HepG2 (cell line): ENCODE measurements at regions not wholly inside any gene's neighbourhood (a gene's known extent, or its start where the extent isn't known, plus 50 kb on each side); places are given as distances from the start of the nearest gene placed in this dataset.

Source experiments
- ATAC-seq: fragments of 200-7000 bp; cut with Tn5 transposase; 3 replicates; pipeline ENCODE4 v1.9.1; 2020; ENCODE audit warnings: mild to moderate bottlenecking, moderate library complexity
- BruUV-seq: library from RNA; stranded (reverse); fragments of 400-500 nt; replicated peaks from 2 replicates; lab custom pipeline; 2021; lab: Mats Ljungman, UMichigan
- CTCF ChIA-PET: fragments of 300-600 bp; formaldehyde crosslinking; extraction: SDS; loops from one replicate; lab custom pipeline; 2021; ENCODE audit warnings: low total read pairs, inconsistent platforms, low intra/inter-chr PET ratio; lab: Yijun Ruan, JAX
- POLR2A ChIA-PET: fragments of 350-600 bp; sonication (Branson Sonifier 250); formaldehyde crosslinking; loops from one replicate; lab custom pipeline; 2020; ENCODE audit warnings: antibody characterized with exemption, inconsistent platforms; lab: Yijun Ruan, JAX
- DNase-seq: peaks from one replicate; pipeline ENCODE4 v3.0.0-alpha.2; 2015; ENCODE audit warnings: low spot score
- FAIRE-seq: peaks from 3 replicates; lab custom pipeline; 2011; peaks lifted over from hg19 to GRCh38; lab: Jason Lieb, UNC
- H2AFZ ChIP-seq: one replicate; pipeline ENCODE4 v1.6.1; 2011; ENCODE audit warnings: low read length, inconsistent platforms
- H3K27ac ChIP-seq: fragments of 300-600 bp; 3 replicates; pipeline ENCODE4 v1.8.0; 2011; ENCODE audit warnings: mixed run types, mild to moderate bottlenecking, mixed read lengths, low read length, inconsistent platforms; ENCODE audit not compliant: insufficient read depth; ENCODE audit errors: extremely low read length
- H3K27me3 ChIP-seq, 2 experiments: fragments of 200-600 bp in 1 of 2; 2 replicates in 1 of 2; 3 replicates in 1 of 2; pipeline versions ENCODE4 v1.6.0 to v1.8.0; 2011; ENCODE audit warnings: low read length in 2 of 2, mild to moderate bottlenecking in 2 of 2, moderate library complexity in 2 of 2, inconsistent platforms in 1 of 2; ENCODE audit not compliant: insufficient read depth in 2 of 2, control insufficient read depth in 1 of 2
- H3K36me3 ChIP-seq, 2 experiments: fragments of 200-600 bp in 1 of 2; replicated peaks in 1 of 2; 2 replicates in 1 of 2; 3 replicates in 1 of 2; pipeline versions ENCODE4 v1.5.1 to v1.8.0; 2011; ENCODE audit warnings: low read length in 2 of 2, inconsistent platforms in 1 of 2; ENCODE audit not compliant: insufficient read depth in 2 of 2, control insufficient read depth in 1 of 2
- H3K4me1 ChIP-seq: 2 replicates; pipeline ENCODE4 v1.5.1; 2012; ENCODE audit warnings: low read length, inconsistent platforms; ENCODE audit not compliant: insufficient read depth
- H3K4me2 ChIP-seq: 2 replicates; pipeline ENCODE4 v1.6.0; 2011; ENCODE audit warnings: low read depth, low read length, inconsistent platforms
- H3K4me3 ChIP-seq, 3 experiments: fragments of 200-600 bp in 1 of 3; sonication (generic), shearing (Covaris generic) in 1 of 3; replicated peaks in 1 of 3; 2 replicates each; pipeline ENCODE4 v1.5.1; 2011 to 2016; ENCODE audit warnings: low read length in 3 of 3, inconsistent platforms in 2 of 3, low read depth in 2 of 3, mild to moderate bottlenecking in 2 of 3, control low read depth in 1 of 3, mixed read lengths in 1 of 3; ENCODE audit not compliant: insufficient read depth in 1 of 3
- H3K79me2 ChIP-seq: one replicate; pipeline ENCODE4 v1.6.1; 2011; ENCODE audit warnings: low read length, inconsistent platforms; ENCODE audit not compliant: insufficient read depth
- H3K9ac ChIP-seq: 2 replicates; pipeline ENCODE4 v1.6.0; 2011; ENCODE audit warnings: mild to moderate bottlenecking, low read depth, low read length, inconsistent platforms; ENCODE audit not compliant: insufficient read depth
- H3K9me3 ChIP-seq: 2 replicates; pipeline ENCODE4 v1.5.1; 2012; ENCODE audit warnings: mild to moderate bottlenecking, low read length
- H4K20me1 ChIP-seq: 2 replicates; pipeline ENCODE4 v1.6.0; 2011; ENCODE audit warnings: inconsistent platforms, mild to moderate bottlenecking, low read length, moderate library complexity; ENCODE audit not compliant: insufficient read depth
- CCDC6 ChIP-seq: sonication (generic); formaldehyde crosslinking; IDR thresholded peaks from 2 replicates; pipeline ENCODE4 v1.8.1; 2022; ENCODE audit warnings: mild to moderate bottlenecking, missing genetic modification reagents, moderate library complexity
- CEBPG ChIP-seq: IDR thresholded peaks from 2 replicates; pipeline ENCODE4 v1.6.1; 2016
- ISX ChIP-seq: sonication (generic); formaldehyde crosslinking; conservative IDR thresholded peaks from 2 replicates; pipeline ENCODE4 v1.5.0; 2020; ENCODE audit warnings: missing genetic modification reagents
- KDM2A ChIP-seq: sonication (generic); formaldehyde crosslinking; IDR thresholded peaks from 2 replicates; pipeline ENCODE4 v1.4.0; 2020; ENCODE audit warnings: low read depth, missing genetic modification reagents, borderline replicate concordance
- MEF2D ChIP-seq: sonication (generic); formaldehyde crosslinking; IDR thresholded peaks from 2 replicates; pipeline ENCODE4 v1.5.1; 2020; ENCODE audit warnings: mild to moderate bottlenecking, missing genetic modification reagents
- REST ChIP-seq, 2 experiments: IDR thresholded peaks; 2 replicates each; pipeline ENCODE4 v1.6.1; 2011 to 2012; ENCODE audit warnings: low read length in 2 of 2, borderline replicate concordance in 1 of 2, low read depth in 1 of 2, mild to moderate bottlenecking in 1 of 2, moderate library complexity in 1 of 2
- RXRB ChIP-seq: IDR thresholded peaks from 2 replicates; pipeline ENCODE4 v1.6.1; 2016; ENCODE audit warnings: borderline replicate concordance, missing genetic modification reagents, missing compliant biosample characterization
- SATB2 ChIP-seq: sonication (generic); formaldehyde crosslinking; IDR thresholded peaks from 2 replicates; pipeline ENCODE4 v1.5.0; 2020; ENCODE audit warnings: missing genetic modification reagents
- THAP9 ChIP-seq: sonication (generic); formaldehyde crosslinking; IDR thresholded peaks from 2 replicates; pipeline ENCODE4; 2020; ENCODE audit warnings: missing genetic modification reagents, mild to moderate bottlenecking, borderline replicate concordance
- ZMAT3 ChIP-seq: sonication (generic); formaldehyde crosslinking; conservative IDR thresholded peaks from 2 replicates; pipeline ENCODE4 v1.7.0; 2021; ENCODE audit warnings: missing genetic modification reagents
- ZNF205 ChIP-seq: IDR thresholded peaks from 2 replicates; pipeline ENCODE4 v1.6.1; 2018; ENCODE audit warnings: missing biosample characterization, missing genetic modification reagents
- ZNF260 ChIP-seq: sonication (generic); formaldehyde crosslinking; IDR thresholded peaks from 2 replicates; pipeline ENCODE4 v1.4.0; 2020; ENCODE audit warnings: missing genetic modification reagents, low read depth, mild to moderate bottlenecking, borderline replicate concordance
- ZNF280D ChIP-seq: sonication (generic); formaldehyde crosslinking; IDR thresholded peaks from 2 replicates; pipeline ENCODE4 v1.5.1; 2020; ENCODE audit warnings: mild to moderate bottlenecking, missing genetic modification reagents
- ZNF33B ChIP-seq: sonication (generic); formaldehyde crosslinking; IDR thresholded peaks from 2 replicates; pipeline ENCODE4 v1.5.1; 2020; ENCODE audit warnings: mild to moderate bottlenecking, missing genetic modification reagents
- ZNF577 ChIP-seq: sonication (generic); formaldehyde crosslinking; IDR thresholded peaks from 2 replicates; pipeline ENCODE4 v1.4.0; 2020; ENCODE audit warnings: mild to moderate bottlenecking, low read depth, missing genetic modification reagents, borderline replicate concordance
- ZNF7 ChIP-seq: IDR thresholded peaks from 2 replicates; pipeline ENCODE4 v1.6.1; 2016; ENCODE audit warnings: missing biosample characterization, missing genetic modification reagents
- ZSCAN30 ChIP-seq: sonication (generic); formaldehyde crosslinking; IDR thresholded peaks from 2 replicates; pipeline ENCODE4 v1.5.0; 2020; ENCODE audit warnings: mild to moderate bottlenecking, missing genetic modification reagents
- WGBS: methylation state at CpG from one replicate; pipeline ENCODE4 v1.1.6; 2017; ENCODE audit warnings: low lambda C conversion rate; 5-methylcytosine and 5-hydroxymethylcytosine counted together
- in situ Hi-C: cut with HindIII; loops from 2 replicates; pipeline ENCODE4 v1.10.0; 2017; ENCODE audit warnings: low pct_unique_long_range_greater_than_20kb; ENCODE audit not compliant: extremely low pct_ligation_motif_present
- intact Hi-C: fragments of 100-400 bp; cut with micrococcal nuclease; formaldehyde crosslinking; loops from one replicate; pipeline ENCODE4 v1.10.0; 2022; ENCODE audit not compliant: unreplicated experiment

GRCh38 chr1:244780311-244780710 is 55.1 kb upstream of the COX20 start:
- peaks cover 2 to 19% of the 10 kb centered on the region in 2 experiments; a peak in 2 of 5 replicates for H3K27me3 ChIP-seq
- H4K20me1 ChIP-seq = no peaks in the 10 kb centered on the region
- ChIA-PET CTCF (no interaction called here), POLR2A (no interaction called here)
- WGBS = 65% methylated on average over 16 of the region's 16 CpGs
- intact Hi-C loops = no loop called here
- H3K4me3 ChIP-seq = no peak overlapping the region
- in situ Hi-C loops = no loop called here
- ATAC-seq (no peak), FAIRE-seq (no peak), DNase-seq (no peak)
- H2AFZ ChIP-seq = no peak overlapping the region
- H3K4me2 ChIP-seq = no peak overlapping the region
- no peaks in the 10 kb centered on the region for H3K79me2 ChIP-seq
- BruUV-seq = no TSS peak
- no peaks in the 10 kb centered on the region for H3K36me3 ChIP-seq
- no peaks in the 10 kb centered on the region for H3K9me3 ChIP-seq
- H3K9ac ChIP-seq = no peak overlapping the region
- H3K27ac ChIP-seq = no peak overlapping the region
- no peaks in the 10 kb centered on the region for H3K4me1 ChIP-seq
- TF ChIP-seq MEF2D (CRISPR knock-in tag) (no peak), THAP9 (CRISPR knock-in tag) (no peak), ZNF280D (no peak), CCDC6 (CRISPR knock-in tag) (no peak), CEBPG (CRISPR knock-in tag) (no peak), ZNF33B (CRISPR knock-in tag) (no peak), KDM2A (CRISPR knock-in tag) (no peak), ZNF7 (CRISPR knock-in tag) (no peak), REST (IDR thresholded peaks at IDR 0.05; ENCODE audit: borderline replicate concordance in 1 of 2, low read depth in 1 of 2, low read length in 2 of 2) (no peak), ZNF260 (no peak), ZMAT3 (CRISPR knock-in tag) (no peak), ZNF577 (no peak), ISX (CRISPR knock-in tag) (no peak), ZNF205 (CRISPR knock-in tag) (no peak), SATB2 (CRISPR knock-in tag) (no peak), ZSCAN30 (no peak), RXRB (no peak)
